Body of pancreas (tissue), 4 donors: ENCODE measurements at regions not wholly inside any gene's neighbourhood (a gene's known extent, or its start where the extent isn't known, plus 50 kb on each side); places are given as distances from the start of the nearest gene placed in this dataset.

Experiments used
- CTCF ChIP-seq, 7 experiments: fragments of 450-650 bp in 4 of 7; fragments of 200-600 bp in 3 of 7; sonication (generic) in 3 of 7; IDR thresholded peaks; one replicate each; pipeline ENCODE4 v1.5.1; 2016 to 2019; ENCODE audit warnings: antibody characterized with exemption in 7 of 7
- POLR2A ChIP-seq, 3 donors: fragments of 450-650 bp; IDR thresholded peaks; one replicate each; pipeline ENCODE4 v1.6.1; 2016; ENCODE audit warnings: antibody characterized with exemption in 3 of 3, mild to moderate bottlenecking in 2 of 3

- TF ChIP-seq CTCF (IDR thresholded peaks at IDR 0.05) = no peak
- no peak for TF ChIP-seq POLR2A (IDR thresholded peaks at IDR 0.05)
Observed at GRCh38 chr10:4301291-4302045, 516.5 kb upstream of the KLF6 start.
